Dermis blood vessel endothelial cell (primary cell): ENCODE measurements at regions not wholly inside any gene's neighbourhood (a gene's known extent, or its start where the extent isn't known, plus 50 kb on each side); places are given as distances from the start of the nearest gene placed in this dataset.
"Not testable (repeated sequence)": the region's sequence is repeated elsewhere in the genome, so short reads cannot be mapped to it uniquely, and the experiment has no call there.

Experiments
- DNase-seq: peaks from one replicate; pipeline ENCODE4 v3.0.0; 2010

DNA sequence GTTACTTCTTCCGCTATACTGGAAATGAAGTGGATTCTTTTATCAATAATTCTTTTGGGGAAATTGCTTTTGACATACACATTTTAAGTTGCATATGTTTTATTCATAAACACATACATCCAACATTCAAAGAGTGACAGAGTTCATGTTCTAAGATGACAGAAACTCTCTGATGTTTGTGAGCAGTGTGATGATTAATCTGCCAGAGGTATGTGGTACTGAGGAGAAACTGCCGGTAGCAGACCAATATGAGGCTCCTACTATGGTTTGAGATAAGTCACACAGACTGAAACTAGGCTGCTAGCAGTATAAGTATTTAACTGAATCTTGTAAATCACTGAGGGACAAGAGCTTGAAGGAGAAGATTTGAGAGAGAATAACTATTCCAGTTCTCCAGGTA, 524.1 kb upstream of the SEMA3D start:
- DNase-seq, result no peak

GRCh38 chr7:85708221-85708620, 521.4 kb upstream of the SEMA3D start:
- DNase-seq, result no peak

DNA sequence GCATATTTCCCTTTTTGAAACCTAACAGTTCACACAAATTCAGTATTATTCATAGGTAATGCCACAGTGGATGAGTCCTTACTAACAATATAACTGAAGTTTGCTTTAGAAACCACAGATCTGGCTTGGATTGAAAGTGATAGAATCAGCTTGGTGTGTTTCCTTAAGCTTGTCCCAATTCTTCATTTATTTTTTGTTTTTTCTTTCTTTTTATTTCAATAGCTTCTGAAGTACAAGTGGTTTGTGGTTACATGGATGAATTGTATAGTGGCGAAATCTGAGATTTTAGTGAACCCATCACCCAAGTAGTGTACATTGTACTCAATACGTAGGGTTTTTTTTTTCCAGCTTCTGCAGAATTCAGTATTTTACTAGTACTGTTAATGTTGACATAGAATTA, 518.2 kb upstream of the SEMA3D start:
- DNase-seq, result no peak

DNA sequence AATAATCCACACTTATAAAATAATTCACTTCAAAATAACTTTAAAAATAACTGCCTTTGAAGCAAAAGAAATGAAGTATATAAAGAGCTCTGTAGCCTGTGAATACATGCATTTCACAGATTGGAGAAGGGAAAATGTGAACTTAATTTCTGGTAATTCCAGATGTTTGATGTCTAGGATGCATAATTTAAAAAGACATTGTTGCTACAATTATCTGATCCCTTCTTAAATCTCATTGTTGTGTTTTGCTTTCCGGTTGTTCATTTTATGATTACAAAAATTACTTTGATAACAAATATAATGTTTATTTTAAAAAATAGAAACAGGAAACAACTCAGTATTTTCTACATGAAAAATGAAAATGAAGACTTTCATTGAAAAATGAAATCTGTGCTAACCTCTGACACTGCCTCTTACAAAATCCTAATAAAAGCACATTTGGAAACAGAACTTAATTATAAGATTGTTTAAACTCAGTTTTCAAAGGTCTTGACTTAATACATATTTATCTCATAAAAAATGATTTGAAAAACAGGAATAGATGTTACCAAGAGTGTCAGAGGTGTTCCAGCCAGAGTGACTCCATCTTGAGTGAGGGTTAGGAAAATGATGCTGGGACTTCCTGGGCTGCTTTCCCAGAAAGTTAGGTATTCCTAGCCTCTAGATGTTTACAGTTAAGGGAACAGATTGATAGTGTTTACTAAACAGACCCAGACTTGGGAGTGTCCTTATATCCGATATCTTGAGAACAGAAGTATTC, 516.6 kb upstream of the SEMA3D start:
- DNase-seq, result no peak

GRCh38 chr7:85702348-85702747, 515.5 kb upstream of the SEMA3D start:
- no peak for DNase-seq

GRCh38 chr7:85699482-85699881, 512.6 kb upstream of the SEMA3D start:
- DNase-seq, result no peak

DNA sequence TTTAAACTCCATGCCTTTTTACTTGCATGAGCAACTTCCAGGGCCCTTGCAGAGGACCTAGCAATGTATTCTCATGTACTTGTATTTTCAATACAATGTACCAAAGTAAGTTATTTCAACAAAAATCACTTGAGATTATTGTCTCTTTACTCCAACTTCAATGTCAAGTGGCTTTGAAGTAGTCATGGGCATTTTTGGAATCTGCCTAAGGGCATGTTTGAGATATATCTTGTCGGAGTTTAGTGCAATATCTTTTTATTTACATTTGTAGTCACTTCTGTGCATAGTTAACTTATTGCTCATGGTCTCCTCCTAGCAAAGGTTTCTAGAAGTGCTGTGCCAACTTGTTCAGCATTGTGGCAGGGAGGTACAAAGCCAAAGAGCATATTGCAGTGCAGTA, 508.7 kb upstream of the SEMA3D start:
- no peak for DNase-seq

DNA sequence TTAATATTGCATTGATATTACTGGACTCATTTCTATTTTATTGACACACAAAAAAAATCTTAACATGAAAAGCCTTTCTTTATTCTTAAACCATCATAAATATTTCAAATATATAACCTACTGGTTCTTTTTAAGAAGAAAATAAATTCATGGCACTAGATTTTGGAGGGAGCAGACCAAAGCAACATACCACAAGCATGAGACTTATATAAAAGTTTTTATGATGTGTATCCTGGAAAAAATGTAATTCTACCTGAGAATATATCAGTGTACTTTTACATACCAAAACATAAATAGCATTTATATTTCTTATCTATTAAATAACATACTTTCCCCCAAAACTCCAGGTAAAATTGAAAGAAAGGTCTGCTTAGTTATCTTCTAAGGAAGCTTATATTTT, 508.2 kb upstream of the SEMA3D start:
- no peak for DNase-seq

GRCh38 chr7:85693326-85693725, 506.5 kb upstream of the SEMA3D start:
- DNase-seq, result no peak

- no peak for DNase-seq
These were observed 501.9 kb upstream of the SEMA3D start for GRCh38 chr7:85688712-85689111.

DNA sequence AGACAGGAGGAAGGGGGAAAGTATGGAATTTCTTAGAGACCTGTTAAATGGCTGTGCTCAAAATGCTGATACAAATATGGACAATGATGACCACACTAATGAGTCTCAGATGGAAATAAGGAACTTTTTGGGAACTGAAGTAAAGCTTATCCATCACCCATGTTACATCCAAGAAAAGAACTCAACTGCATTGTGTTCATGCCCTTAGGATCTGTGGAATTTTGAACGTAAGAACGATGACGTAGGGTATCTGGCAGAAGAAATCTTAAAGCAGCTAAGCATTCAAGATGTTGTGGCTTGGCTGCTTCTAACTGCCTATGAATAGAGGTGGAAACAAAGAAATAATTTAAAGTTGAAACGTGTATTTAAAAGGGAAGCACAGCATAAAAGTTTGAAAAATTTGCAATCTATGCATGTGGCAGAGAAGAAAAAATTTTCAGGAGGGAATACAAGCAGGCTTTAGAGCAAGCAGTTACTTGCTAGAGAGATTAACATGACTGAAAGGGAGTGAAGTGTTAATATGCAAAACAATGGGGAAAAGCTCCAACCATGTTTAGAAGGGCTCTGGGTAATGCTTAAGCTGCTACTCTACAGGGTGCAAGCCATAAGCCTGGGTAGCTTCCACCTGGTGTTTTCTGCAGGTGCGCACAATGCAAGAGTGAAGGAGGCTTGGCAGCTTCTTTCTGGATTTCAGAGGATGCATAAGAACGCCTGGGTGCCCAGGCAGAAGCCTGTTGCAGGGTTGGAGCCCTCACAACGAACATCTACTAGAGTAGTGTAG, 499.7 kb upstream of the SEMA3D start:
- DNase-seq, result no peak

DNA sequence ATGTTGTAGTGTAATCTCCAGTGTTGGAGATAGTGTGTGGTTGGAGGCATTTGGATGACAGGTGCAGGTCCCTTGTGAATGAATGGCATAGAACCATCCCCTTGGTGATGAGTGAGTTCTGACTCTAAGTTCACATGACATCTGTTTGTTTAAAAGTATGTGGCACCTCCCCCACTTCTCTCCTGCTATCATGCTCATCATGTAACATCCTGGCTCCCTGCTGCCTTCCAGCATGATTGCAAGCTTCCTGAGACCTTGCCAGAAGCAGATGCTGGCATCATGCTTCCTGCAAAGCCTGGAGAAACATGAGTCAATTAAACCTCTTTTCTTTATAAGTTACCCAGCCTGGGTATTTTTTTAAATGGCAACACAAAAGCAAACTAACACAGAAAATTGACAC, 499.0 kb upstream of the SEMA3D start:
- no peak for DNase-seq

DNA sequence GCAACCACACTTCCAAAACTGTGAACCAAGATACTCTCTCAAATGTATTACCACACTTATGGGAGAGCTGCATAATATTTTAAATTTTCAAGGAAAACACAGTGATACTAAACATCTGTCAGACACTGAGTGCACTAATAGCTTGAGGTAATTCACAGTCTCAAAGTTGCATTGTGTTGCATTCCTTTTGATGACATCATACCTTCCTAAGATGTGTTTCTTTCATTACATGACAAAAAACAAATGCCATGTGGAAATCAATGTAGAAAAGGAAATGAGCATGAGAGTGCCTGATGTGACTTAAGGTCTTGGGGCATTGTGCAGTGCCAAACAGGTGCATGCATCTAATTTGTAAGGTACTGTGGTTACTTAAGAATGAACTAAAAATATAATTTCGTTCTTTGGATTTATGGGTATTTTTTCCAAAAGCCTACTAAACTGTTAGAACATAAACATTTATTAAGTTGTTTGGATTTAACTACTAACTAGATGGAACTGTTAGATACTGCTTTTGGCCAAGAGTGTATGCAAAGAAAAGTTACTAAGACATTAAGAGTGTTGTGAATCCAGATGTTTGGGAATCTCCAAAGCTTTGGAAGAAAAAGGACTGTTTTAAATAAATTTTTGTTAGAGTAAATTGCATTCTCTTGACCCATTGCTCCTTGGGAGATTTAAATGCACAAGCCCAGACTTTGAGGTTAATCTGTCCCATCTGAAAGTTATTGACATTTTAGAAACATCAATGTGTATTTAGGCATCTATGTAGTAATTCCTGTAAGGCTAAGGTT, 496.2 kb upstream of the SEMA3D start:
- no peak for DNase-seq

- no peak for DNase-seq
These were observed 494.4 kb upstream of the SEMA3D start for GRCh38 chr7:85681241-85681640.

DNA sequence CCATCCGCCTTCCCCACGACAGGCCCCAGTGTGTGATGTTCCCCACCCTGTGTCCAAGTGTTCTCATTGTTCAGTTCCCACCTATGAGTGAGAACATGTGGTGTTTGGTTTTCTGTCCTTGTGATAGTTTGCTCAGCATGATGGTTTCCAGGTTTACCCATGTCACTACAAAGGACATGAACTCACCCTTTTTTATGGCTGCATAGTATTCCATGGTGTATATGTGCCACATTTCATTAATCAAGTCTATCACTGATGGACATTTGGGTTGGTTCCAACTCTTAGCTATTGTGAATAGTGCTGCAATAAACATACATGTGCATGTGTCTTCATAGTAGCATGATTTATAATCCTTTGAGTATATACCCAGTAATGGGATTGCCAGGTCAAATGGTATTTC, 488.2 kb upstream of the SEMA3D start:
- not testable (repeated sequence) for DNase-seq

GRCh38 chr7:85673876-85674275, 487.0 kb upstream of the SEMA3D start:
- DNase-seq, result no peak

DNA sequence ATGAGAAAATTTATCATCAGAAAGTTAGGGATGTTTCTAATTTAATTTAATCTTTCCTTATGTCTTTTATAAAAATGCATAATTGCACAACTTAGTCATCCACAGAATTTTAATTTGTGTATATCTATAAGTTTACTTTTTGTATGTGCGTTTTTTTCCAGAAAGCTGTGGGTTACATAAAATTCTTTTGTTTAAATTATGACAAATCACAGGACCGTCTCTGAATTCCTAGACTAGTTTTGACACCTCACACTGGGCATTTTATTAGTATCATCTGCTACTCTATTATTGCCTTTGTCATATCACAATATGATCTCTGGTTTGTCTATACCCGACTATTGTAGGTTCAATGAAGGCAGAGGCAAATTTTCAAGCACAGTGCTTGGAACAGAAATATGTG, 482.4 kb upstream of the SEMA3D start:
- no peak for DNase-seq

- no peak for DNase-seq
These were observed 477.5 kb upstream of the SEMA3D start for GRCh38 chr7:85664341-85664740.

DNA sequence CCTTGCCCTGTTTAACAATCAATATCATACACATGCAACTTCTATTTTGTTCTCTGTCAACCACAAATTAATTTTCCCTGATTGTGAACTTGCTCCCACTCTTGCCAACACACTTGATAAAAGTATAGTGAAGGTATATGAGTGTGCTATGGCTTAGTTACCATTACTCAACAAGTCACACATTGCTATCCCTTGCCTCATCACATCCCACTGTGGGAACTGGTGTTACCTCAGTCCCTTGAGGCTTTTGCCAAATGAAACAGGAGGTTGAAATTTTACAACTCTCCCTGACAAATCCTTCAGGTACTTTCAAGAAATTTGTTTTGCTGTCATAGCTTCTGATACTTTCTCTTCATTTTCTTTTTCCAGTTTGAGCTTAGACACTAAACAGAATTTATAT, 472.5 kb upstream of the SEMA3D start:
- no peak for DNase-seq

DNA sequence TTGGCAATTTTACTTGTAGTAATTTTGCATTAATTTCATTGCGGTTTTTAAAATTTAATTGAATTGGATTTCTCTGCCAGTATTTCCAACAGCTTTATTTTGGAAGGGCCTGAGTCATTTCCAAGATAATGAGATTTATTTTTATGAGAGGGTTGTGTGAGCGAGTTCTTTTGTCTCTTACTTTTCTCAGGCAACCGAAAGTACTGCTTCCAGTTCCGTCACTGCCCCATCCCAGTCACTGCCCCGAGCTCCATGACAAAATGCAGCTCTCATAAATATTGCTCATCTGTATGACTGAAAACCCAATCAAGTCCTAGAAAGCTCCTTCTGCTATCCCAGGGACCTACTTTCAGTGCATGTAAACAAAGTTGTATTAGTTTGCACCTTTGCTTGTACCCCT, 468.4 kb upstream of the SEMA3D start:
- no peak for DNase-seq

- no peak for DNase-seq
These were observed 457.4 kb upstream of the SEMA3D start for GRCh38 chr7:85644272-85644671.

DNA sequence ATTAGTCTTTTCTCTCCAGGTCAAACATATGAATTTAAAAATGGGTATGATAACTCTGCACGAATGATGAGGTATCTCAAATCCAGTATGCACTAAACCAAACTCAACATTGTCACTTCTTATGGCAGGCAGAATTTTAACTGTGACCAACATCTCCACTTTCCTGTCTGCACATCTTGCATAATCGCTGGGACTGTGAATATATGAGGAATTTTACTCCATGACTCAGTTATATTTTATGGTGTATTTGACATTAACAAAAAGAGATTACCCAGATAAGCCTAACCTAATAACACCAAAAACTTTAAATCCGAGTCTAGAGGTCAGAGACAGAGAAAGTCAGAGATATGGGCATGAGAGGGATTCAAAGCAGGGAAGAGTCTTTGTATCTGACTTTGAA, 454.5 kb upstream of the SEMA3D start:
- no peak for DNase-seq

GRCh38 chr7:85638394-85638793, 451.5 kb upstream of the SEMA3D start:
- DNase-seq, result no peak

- DNase-seq, result no peak
These were observed 448.1 kb upstream of the SEMA3D start for GRCh38 chr7:85634951-85635350.
